Panc1 (cell line): ENCODE measurements at regions not wholly inside any gene's neighbourhood (a gene's known extent, or its start where the extent isn't known, plus 50 kb on each side); places are given as distances from the start of the nearest gene placed in this dataset.

Experiments used
- ATAC-seq: fragments of 200-7000 bp; cut with Tn5 transposase; 2 replicates; pipeline ENCODE4 v1.9.1; 2020; ENCODE audit warnings: mild to moderate bottlenecking, moderate library complexity
- BruUV-seq: library from RNA; stranded (reverse); fragments of 400-500 nt; replicated peaks from 2 replicates; lab custom pipeline; 2021; lab: Mats Ljungman, UMichigan
- CTCF ChIA-PET: fragments of 300-600 bp; sonication (Branson Sonifier 250); formaldehyde crosslinking; loops from one replicate; lab custom pipeline; 2022; ENCODE audit warnings: antibody characterized with exemption; lab: Charles Lee
- POLR2A ChIA-PET: fragments of 300-600 bp; sonication (Branson Sonifier 250); formaldehyde crosslinking; loops from one replicate; lab custom pipeline; 2022; ENCODE audit warnings: antibody characterized with exemption; lab: Charles Lee
- DNase-seq: peaks from one replicate; pipeline ENCODE4 v3.0.0-alpha.2; 2010; ENCODE audit warnings: low read depth, low spot score
- H3K27ac ChIP-seq: 2 replicates; pipeline ENCODE4 v1.5.1; 2011; ENCODE audit warnings: mild to moderate bottlenecking, low read length, inconsistent platforms
- H3K27me3 ChIP-seq: fragments of 200-500 bp; sonication (Bioruptor generic); 2 replicates; pipeline ENCODE4 v1.6.0; 2014; ENCODE audit warnings: low read length, inconsistent platforms; ENCODE audit not compliant: control insufficient read depth, insufficient read depth
- H3K36me3 ChIP-seq: fragments of 200-500 bp; sonication (Bioruptor generic); 2 replicates; pipeline ENCODE4 v1.5.1; 2014; ENCODE audit warnings: inconsistent platforms, mild to moderate bottlenecking, low read length, moderate library complexity; ENCODE audit not compliant: control insufficient read depth, insufficient read depth
- H3K4me1 ChIP-seq: 2 replicates; pipeline ENCODE4 v1.5.1; 2011; ENCODE audit warnings: inconsistent platforms, mild to moderate bottlenecking, low read length, moderate library complexity; ENCODE audit not compliant: control insufficient read depth, insufficient read depth
- H3K4me3 ChIP-seq, 2 experiments: 2 replicates each; pipeline ENCODE4 v1.5.1; 2011 to 2012; ENCODE audit warnings: low read depth in 2 of 2, low read length in 2 of 2, mild to moderate bottlenecking in 2 of 2, inconsistent platforms in 1 of 2, moderate library complexity in 1 of 2
- H3K9me3 ChIP-seq: fragments of 200-500 bp; sonication (Bioruptor generic); 2 replicates; pipeline ENCODE4 v1.5.1; 2014; ENCODE audit warnings: low read depth, mild to moderate bottlenecking, inconsistent platforms, low read length, moderate library complexity; ENCODE audit not compliant: control insufficient read depth, insufficient read depth
- CTCF ChIP-seq: fragments of 450-650 bp; IDR thresholded peaks from 2 replicates; pipeline ENCODE4 v1.5.1; 2017; ENCODE audit warnings: mild to moderate bottlenecking
- POLR2AphosphoS5 ChIP-seq: IDR thresholded peaks from 2 replicates; pipeline ENCODE4 v1.6.1; 2012; ENCODE audit warnings: mild to moderate bottlenecking, low read depth, low read length, moderate library complexity
- REST ChIP-seq, 2 experiments: IDR thresholded peaks; 2 replicates each; pipeline ENCODE4 v1.6.1; 2011 to 2012; ENCODE audit warnings: low read depth in 2 of 2, control low read depth in 1 of 2, low read length in 1 of 2, mild to moderate bottlenecking in 1 of 2, moderate library complexity in 1 of 2; ENCODE audit not compliant: insufficient read depth in 1 of 2
- SIN3A ChIP-seq: IDR thresholded peaks from 2 replicates; pipeline ENCODE4 v1.6.1; 2012; ENCODE audit warnings: low read depth, mild to moderate bottlenecking, low read length, moderate library complexity, borderline replicate concordance; ENCODE audit not compliant: insufficient read depth
- TCF7L2 ChIP-seq: IDR thresholded peaks from 2 replicates; pipeline ENCODE4 v1.6.1; 2011; ENCODE audit warnings: mild to moderate bottlenecking, low read depth, low read length, inconsistent platforms
- in situ Hi-C: cut with HindIII; loops from 2 replicates; pipeline ENCODE4 v1.10.0; 2016; ENCODE audit warnings: low sequenced_read_pairs, low pct_unique_long_range_greater_than_20kb
- intact Hi-C: fragments of 100-400 bp; cut with micrococcal nuclease; formaldehyde crosslinking; loops from one replicate; pipeline ENCODE4 v1.10.0; 2022; ENCODE audit not compliant: unreplicated experiment

- intact Hi-C loops, result no loop called here
- TF ChIP-seq POLR2AphosphoS5 (no peak), CTCF (no peak), SIN3A (no peak), REST (IDR thresholded peaks at IDR 0.05; ENCODE audit: insufficient read depth in 1 of 2, low read depth in 2 of 2, low read length in 1 of 2) (no peak), TCF7L2 (no peak)
- H3K9me3 ChIP-seq, result no peaks in the 10 kb centered on the region
- H3K36me3 ChIP-seq, result no peaks in the 10 kb centered on the region
- no peaks in the 10 kb centered on the region for H3K27me3 ChIP-seq
- H3K4me3 ChIP-seq, result no peak overlapping the region
- ChIA-PET CTCF (no interaction called here), POLR2A (no interaction called here)
- in situ Hi-C loops, result no loop called here
- DNase-seq (no peak), ATAC-seq (no peak)
- BruUV-seq, result no TSS peak
- H3K4me1 ChIP-seq, result no peaks in the 10 kb centered on the region
- no peak overlapping the region for H3K27ac ChIP-seq
Measured at GRCh38 chr7:68162712-68163111, 1166.1 kb downstream of the TYW1 start.

GRCh38 chr7:68166525-68166924 lies 1169.9 kb downstream of the TYW1 start:
- Histone ChIP-seq H3K9me3 (no peaks in the 10 kb centered on the region), H3K4me3 (no peak overlapping the region), H3K36me3 (no peaks in the 10 kb centered on the region), H3K4me1 (no peaks in the 10 kb centered on the region), H3K27ac (no peak overlapping the region), H3K27me3 (no peaks in the 10 kb centered on the region)
- ATAC-seq (no peak), DNase-seq (no peak)
- ChIA-PET CTCF (no interaction called here), POLR2A (no interaction called here)
- intact Hi-C loops, result no loop called here
- in situ Hi-C loops, result no loop called here
- TF ChIP-seq CTCF (no peak), POLR2AphosphoS5 (no peak)
- BruUV-seq, result no TSS peak

GRCh38 chr7:68173513-68173912 lies 1176.9 kb downstream of the TYW1 start:
- Histone ChIP-seq H3K36me3 (no peaks in the 10 kb centered on the region), H3K4me3 (no peak overlapping the region), H3K4me1 (no peaks in the 10 kb centered on the region), H3K27ac (no peak overlapping the region), H3K9me3 (no peaks in the 10 kb centered on the region), H3K27me3 (no peaks in the 10 kb centered on the region)
- TF ChIP-seq POLR2AphosphoS5 (no peak), TCF7L2 (no peak), CTCF (no peak), REST (IDR thresholded peaks at IDR 0.05; ENCODE audit: insufficient read depth in 1 of 2, low read depth in 2 of 2, low read length in 1 of 2) (no peak), SIN3A (no peak)
- ATAC-seq, result no peak
- no TSS peak for BruUV-seq
- DNase-seq, result no peak
- POLR2A ChIA-PET, result no interaction called here
- intact Hi-C loops (no loop called here), in situ Hi-C loops (no loop called here)
- CTCF ChIA-PET, result no interaction called here
